Ishikawa (cell line): ENCODE measurements at regions not wholly inside any gene's neighbourhood (a gene's known extent, or its start where the extent isn't known, plus 50 kb on each side); places are given as distances from the start of the nearest gene placed in this dataset.

Experiments used
- CEBPB ChIP-seq: IDR thresholded peaks from 2 replicates; pipeline ENCODE4 v1.6.1; 2012
- CREB1 ChIP-seq: IDR thresholded peaks from 2 replicates; pipeline ENCODE4 v1.6.1; 2012; ENCODE audit warnings: low read depth
- EGR1 ChIP-seq: IDR thresholded peaks from 2 replicates; pipeline ENCODE4 v1.6.1; 2012
- EP300 ChIP-seq: IDR thresholded peaks from 2 replicates; pipeline ENCODE4 v1.6.1; 2012; ENCODE audit warnings: borderline replicate concordance
- FOXM1 ChIP-seq: IDR thresholded peaks from 2 replicates; pipeline ENCODE4 v1.6.1; 2012; ENCODE audit warnings: low read depth, borderline replicate concordance
- NFIC ChIP-seq: IDR thresholded peaks from 2 replicates; pipeline ENCODE4 v1.6.1; 2012
- RAD21 ChIP-seq: IDR thresholded peaks from 2 replicates; pipeline ENCODE4 v1.6.1; 2012; ENCODE audit warnings: low read depth
- TAF1 ChIP-seq: IDR thresholded peaks from 2 replicates; pipeline ENCODE4 v1.6.1; 2012; ENCODE audit warnings: low read depth, mild to moderate bottlenecking
- TCF12 ChIP-seq: IDR thresholded peaks from 2 replicates; pipeline ENCODE4 v1.6.1; 2012; ENCODE audit warnings: low read depth
- TEAD4 ChIP-seq: IDR thresholded peaks from 2 replicates; pipeline ENCODE4 v1.6.1; 2012
- USF1 ChIP-seq: IDR thresholded peaks from 2 replicates; pipeline ENCODE4 v1.6.1; 2012
- YY1 ChIP-seq: IDR thresholded peaks from 2 replicates; pipeline ENCODE4 v1.6.1; 2012; ENCODE audit warnings: low read depth
- ZBTB7A ChIP-seq: IDR thresholded peaks from 2 replicates; pipeline ENCODE4 v1.6.1; 2012; ENCODE audit warnings: low read depth
- TF ChIP-seq, protein P1 (sequence below): IDR thresholded peaks from 2 replicates; pipeline ENCODE4 v1.6.1; 2012
- TF ChIP-seq, protein P2 (sequence below): IDR thresholded peaks from 2 replicates; pipeline ENCODE4 v1.6.1; 2012; ENCODE audit warnings: low read depth, mild to moderate bottlenecking

- TF ChIP-seq CREB1 = no peak
- no peak for TF ChIP-seq EP300
- TF ChIP-seq TEAD4 = no peak
- TF ChIP-seq TCF12 = no peak
- TF ChIP-seq TAF1 = no peak
- no peak for TF ChIP-seq EGR1
- TF ChIP-seq FOXM1 = no peak
- TF ChIP-seq, protein P1, sequence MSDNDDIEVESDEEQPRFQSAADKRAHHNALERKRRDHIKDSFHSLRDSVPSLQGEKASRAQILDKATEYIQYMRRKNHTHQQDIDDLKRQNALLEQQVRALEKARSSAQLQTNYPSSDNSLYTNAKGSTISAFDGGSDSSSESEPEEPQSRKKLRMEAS = no peak
- no peak for TF ChIP-seq NFIC
- TF ChIP-seq, protein P2, sequence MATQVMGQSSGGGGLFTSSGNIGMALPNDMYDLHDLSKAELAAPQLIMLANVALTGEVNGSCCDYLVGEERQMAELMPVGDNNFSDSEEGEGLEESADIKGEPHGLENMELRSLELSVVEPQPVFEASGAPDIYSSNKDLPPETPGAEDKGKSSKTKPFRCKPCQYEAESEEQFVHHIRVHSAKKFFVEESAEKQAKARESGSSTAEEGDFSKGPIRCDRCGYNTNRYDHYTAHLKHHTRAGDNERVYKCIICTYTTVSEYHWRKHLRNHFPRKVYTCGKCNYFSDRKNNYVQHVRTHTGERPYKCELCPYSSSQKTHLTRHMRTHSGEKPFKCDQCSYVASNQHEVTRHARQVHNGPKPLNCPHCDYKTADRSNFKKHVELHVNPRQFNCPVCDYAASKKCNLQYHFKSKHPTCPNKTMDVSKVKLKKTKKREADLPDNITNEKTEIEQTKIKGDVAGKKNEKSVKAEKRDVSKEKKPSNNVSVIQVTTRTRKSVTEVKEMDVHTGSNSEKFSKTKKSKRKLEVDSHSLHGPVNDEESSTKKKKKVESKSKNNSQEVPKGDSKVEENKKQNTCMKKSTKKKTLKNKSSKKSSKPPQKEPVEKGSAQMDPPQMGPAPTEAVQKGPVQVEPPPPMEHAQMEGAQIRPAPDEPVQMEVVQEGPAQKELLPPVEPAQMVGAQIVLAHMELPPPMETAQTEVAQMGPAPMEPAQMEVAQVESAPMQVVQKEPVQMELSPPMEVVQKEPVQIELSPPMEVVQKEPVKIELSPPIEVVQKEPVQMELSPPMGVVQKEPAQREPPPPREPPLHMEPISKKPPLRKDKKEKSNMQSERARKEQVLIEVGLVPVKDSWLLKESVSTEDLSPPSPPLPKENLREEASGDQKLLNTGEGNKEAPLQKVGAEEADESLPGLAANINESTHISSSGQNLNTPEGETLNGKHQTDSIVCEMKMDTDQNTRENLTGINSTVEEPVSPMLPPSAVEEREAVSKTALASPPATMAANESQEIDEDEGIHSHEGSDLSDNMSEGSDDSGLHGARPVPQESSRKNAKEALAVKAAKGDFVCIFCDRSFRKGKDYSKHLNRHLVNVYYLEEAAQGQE = no peak
- no peak for TF ChIP-seq ZBTB7A
- no peak for TF ChIP-seq RAD21
- no peak for TF ChIP-seq YY1
- TF ChIP-seq USF1 = no peak
- no peak for TF ChIP-seq CEBPB
These were observed 156.4 kb upstream of the PFN2 start for GRCh38 chr3:150127011-150127490.

GRCh38 chr3:150124142-150124541 is 153.4 kb upstream of the PFN2 start:
- TF ChIP-seq EP300 (no peak), EGR1 (no peak), NFIC (no peak)

GRCh38 chr3:150118219-150118618 is 147.5 kb upstream of the PFN2 start:
- TF ChIP-seq RAD21 (no peak), ZBTB7A (no peak), NFIC (no peak), EP300 (no peak), TEAD4 (no peak), TAF1 (no peak), CREB1 (no peak), CEBPB (no peak), FOXM1 (no peak), TCF12 (no peak), EGR1 (no peak), YY1 (no peak), USF1 (no peak)
- TF ChIP-seq, protein P2 = no peak
- TF ChIP-seq, protein P1 = no peak

DNA sequence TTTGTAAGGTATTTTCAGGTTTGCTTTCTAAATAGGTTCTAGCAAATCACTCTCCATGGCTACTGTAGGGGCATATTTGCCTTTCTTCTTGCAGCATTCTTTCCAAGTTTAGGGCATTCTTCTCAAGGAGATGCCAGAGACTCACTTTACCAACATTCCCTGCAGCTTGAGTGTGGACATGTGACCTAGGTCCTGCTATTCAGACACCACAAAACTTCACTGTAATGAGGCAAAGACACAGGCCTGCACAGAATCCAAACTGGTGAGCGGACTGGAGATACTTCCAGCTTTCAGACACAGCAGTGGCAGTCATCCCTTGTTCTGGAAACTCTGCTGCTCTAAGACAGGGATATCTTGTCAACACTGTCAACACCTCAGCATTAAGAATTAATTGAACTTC is 146.4 kb upstream of the PFN2 start:
- no peak for TF ChIP-seq FOXM1
- TF ChIP-seq USF1 = no peak
- TF ChIP-seq EGR1 = no peak
- TF ChIP-seq YY1 = no peak
- no peak for TF ChIP-seq NFIC
- TF ChIP-seq TEAD4 = no peak
- no peak for TF ChIP-seq CEBPB
- no peak for TF ChIP-seq TAF1
- no peak for TF ChIP-seq RAD21
- TF ChIP-seq, protein P1 = no peak
- no peak for TF ChIP-seq CREB1
- TF ChIP-seq EP300 = no peak
- no peak for TF ChIP-seq ZBTB7A
- no peak for TF ChIP-seq TCF12
- TF ChIP-seq, protein P2 = no peak
